ENCODE measurements at regions not wholly inside any gene's neighbourhood (a gene's known extent, or its start where the extent isn't known, plus 50 kb on each side); places are given as distances from the start of the nearest gene placed in this dataset.
"Not testable (repeated sequence)": the region's sequence is repeated elsewhere in the genome, so short reads cannot be mapped to it uniquely, and the experiment has no call there.

GRCh38 chr3:153373606-153374005 is 211.6 kb downstream of the RAP2B start:
- DNase-seq (ENCODE audit: low spot score) = no peak

GRCh38 chr3:153378366-153378765 is 216.3 kb downstream of the RAP2B start:
- not testable (repeated sequence) for DNase-seq (ENCODE audit: low spot score)

- no peak for DNase-seq (ENCODE audit: low spot score)
These were observed 217.5 kb downstream of the RAP2B start for GRCh38 chr3:153379516-153379915.

GRCh38 chr3:153385343-153385742 is 223.3 kb downstream of the RAP2B start:
- no peak for DNase-seq (ENCODE audit: low spot score)

GRCh38 chr3:153392363-153392762 is 230.3 kb downstream of the RAP2B start:
- DNase-seq (ENCODE audit: low spot score) = no peak

GRCh38 chr3:153394017-153394416 is 232.0 kb downstream of the RAP2B start:
- no peak for DNase-seq (ENCODE audit: low spot score)

- no peak for DNase-seq (ENCODE audit: low spot score)
These were observed 234.6 kb downstream of the RAP2B start for GRCh38 chr3:153396581-153396980.

- no peak for DNase-seq (ENCODE audit: low spot score)
These were observed 235.8 kb downstream of the RAP2B start for GRCh38 chr3:153397794-153398193.

GRCh38 chr3:153399636-153400035 is 237.6 kb downstream of the RAP2B start:
- DNase-seq (ENCODE audit: low spot score) = no peak

GRCh38 chr3:153400641-153401040 is 238.6 kb downstream of the RAP2B start:
- DNase-seq (ENCODE audit: low spot score) = no peak

- DNase-seq (ENCODE audit: low spot score) = no peak
These were observed 242.1 kb downstream of the RAP2B start for GRCh38 chr3:153404157-153404556.

- not testable (repeated sequence) for DNase-seq (ENCODE audit: low spot score)
These were observed 243.3 kb downstream of the RAP2B start for GRCh38 chr3:153405320-153405719.

- DNase-seq (ENCODE audit: low spot score) = no peak
These were observed 248.5 kb downstream of the RAP2B start for GRCh38 chr3:153410517-153410916.

GRCh38 chr3:153414982-153415381 is 253.0 kb downstream of the RAP2B start:
- no peak for DNase-seq (ENCODE audit: low spot score)

- DNase-seq (ENCODE audit: low spot score) = no peak
These were observed 260.3 kb downstream of the RAP2B start for GRCh38 chr3:153422314-153422713.

- not testable (repeated sequence) for DNase-seq (ENCODE audit: low spot score)
These were observed 261.8 kb downstream of the RAP2B start for GRCh38 chr3:153423820-153424219.

GRCh38 chr3:153426344-153426743 is 264.3 kb downstream of the RAP2B start:
- no peak for DNase-seq (ENCODE audit: low spot score)

GRCh38 chr3:153426803-153427202 is 264.8 kb downstream of the RAP2B start:
- DNase-seq (ENCODE audit: low spot score) = no peak

GRCh38 chr3:153429821-153430220 is 267.8 kb downstream of the RAP2B start:
- no peak for DNase-seq (ENCODE audit: low spot score)

- no peak for DNase-seq (ENCODE audit: low spot score)
These were observed 269.1 kb downstream of the RAP2B start for GRCh38 chr3:153431076-153431475.

- DNase-seq (ENCODE audit: low spot score) = no peak
These were observed 275.6 kb downstream of the RAP2B start for GRCh38 chr3:153437666-153438065.

- no peak for DNase-seq (ENCODE audit: low spot score)
These were observed 276.2 kb downstream of the RAP2B start for GRCh38 chr3:153438271-153438670.

- DNase-seq (ENCODE audit: low spot score) = no peak
These were observed 277.8 kb downstream of the RAP2B start for GRCh38 chr3:153439780-153440179.

GRCh38 chr3:153440311-153440710 is 278.3 kb downstream of the RAP2B start:
- DNase-seq (ENCODE audit: low spot score) = no peak

- no peak for DNase-seq (ENCODE audit: low spot score)
These were observed 280.4 kb downstream of the RAP2B start for GRCh38 chr3:153442386-153442785.

All from D341Med (cell line).